ENCODE measurements at regions not wholly inside any gene's neighbourhood (a gene's known extent, or its start where the extent isn't known, plus 50 kb on each side); places are given as distances from the start of the nearest gene placed in this dataset.

GRCh38 chr9:107106416-107106815 lies 176.7 kb upstream of the RAD23B start:
- TF ChIP-seq YY1 (IDR thresholded peaks at IDR 0.05; ENCODE audit: insufficient read depth, insufficient read length) (no peak), ZNF274 (IDR thresholded peaks at IDR 0.05; ENCODE audit: low read depth, low read length) (no peak), SUZ12 (IDR thresholded peaks at IDR 0.05; ENCODE audit: extremely low read depth, insufficient read depth, insufficient read length) (no peak)
